Calu3 (cell line): ENCODE measurements at regions not wholly inside any gene's neighbourhood (a gene's known extent, or its start where the extent isn't known, plus 50 kb on each side); places are given as distances from the start of the nearest gene placed in this dataset.

Experiments used
- BruUV-seq: library from RNA; stranded (reverse); fragments of 400-500 nt; replicated peaks from 2 replicates; lab custom pipeline; 2021; lab: Mats Ljungman, UMichigan
- CTCF ChIA-PET: fragments of 300-600 bp; sonication (Branson Sonifier 250); formaldehyde crosslinking; loops from one replicate; lab custom pipeline; 2022; ENCODE audit warnings: antibody characterized with exemption; lab: Charles Lee
- DNase-seq: peaks from one replicate; pipeline ENCODE4 v3.0.0; 2022
- H3K27ac Mint-ChIP-seq: one replicate; pipeline ENCODE4 v1.8.0; 2022; ENCODE audit warnings: mixed read lengths; ENCODE audit not compliant: unreplicated experiment
- H3K27me3 Mint-ChIP-seq: one replicate; pipeline ENCODE4 v1.8.0; 2022; ENCODE audit warnings: mixed read lengths; ENCODE audit not compliant: unreplicated experiment
- H3K36me3 Mint-ChIP-seq: one replicate; pipeline ENCODE4 v1.8.0; 2022; ENCODE audit warnings: mild to moderate bottlenecking, moderate library complexity, mixed read lengths; ENCODE audit not compliant: insufficient read depth, unreplicated experiment
- H3K4me1 Mint-ChIP-seq: one replicate; pipeline ENCODE4 v1.8.0; 2022; ENCODE audit warnings: mild to moderate bottlenecking, low read depth, mixed read lengths; ENCODE audit not compliant: unreplicated experiment
- H3K4me3 Mint-ChIP-seq: one replicate; pipeline ENCODE4 v1.8.0; 2022; ENCODE audit warnings: mild to moderate bottlenecking, low read depth, moderate library complexity, mixed read lengths; ENCODE audit not compliant: unreplicated experiment
- H3K9me3 Mint-ChIP-seq: one replicate; pipeline ENCODE4 v1.8.0; 2022; ENCODE audit warnings: low read depth, mixed read lengths; ENCODE audit not compliant: unreplicated experiment
- CTCF ChIP-seq: fragments of 200-600 bp; IDR thresholded peaks from one replicate; pipeline ENCODE4 v1.8.0; 2022; ENCODE audit warnings: antibody characterized with exemption; ENCODE audit not compliant: unreplicated experiment
- intact Hi-C: fragments of 100-400 bp; cut with micrococcal nuclease; formaldehyde crosslinking; loops from one replicate; pipeline ENCODE4 v1.10.0; 2022; ENCODE audit not compliant: unreplicated experiment

GRCh38 chrX:112368371-112368770, 285.8 kb upstream of the TRPC5 start:
- Mint-ChIP-seq H3K36me3 (no peaks in the 10 kb centered on the region), H3K4me3 (no peak overlapping the region), H3K4me1 (no peaks in the 10 kb centered on the region), H3K9me3 (peaks cover 20% of the 10 kb centered on the region), H3K27me3 (no peaks in the 10 kb centered on the region), H3K27ac (no peak overlapping the region)
- TF ChIP-seq CTCF, result no peak
- CTCF ChIA-PET, result no interaction called here
- DNase-seq, result no peak
- no TSS peak for BruUV-seq
- intact Hi-C loops, result no loop called here

GRCh38 chrX:112367065-112367464, 284.5 kb upstream of the TRPC5 start:
- no peaks in the 10 kb centered on the region for H3K4me1 Mint-ChIP-seq
- no peaks in the 10 kb centered on the region for H3K27me3 Mint-ChIP-seq
- intact Hi-C loops, result no loop called here
- no peak for DNase-seq
- H3K9me3 Mint-ChIP-seq, result peaks cover 16% of the 10 kb centered on the region
- H3K27ac Mint-ChIP-seq, result no peak overlapping the region
- BruUV-seq, result no TSS peak
- CTCF ChIA-PET, result no interaction called here
- no peak overlapping the region for H3K4me3 Mint-ChIP-seq
- TF ChIP-seq CTCF, result no peak
- H3K36me3 Mint-ChIP-seq, result no peaks in the 10 kb centered on the region

- DNase-seq, result no peak
- H3K4me3 Mint-ChIP-seq, result no peak overlapping the region
- CTCF ChIA-PET, result no interaction called here
- intact Hi-C loops, result no loop called here
- H3K36me3 Mint-ChIP-seq, result no peaks in the 10 kb centered on the region
- no peaks in the 10 kb centered on the region for H3K4me1 Mint-ChIP-seq
- H3K9me3 Mint-ChIP-seq, result peaks cover 19% of the 10 kb centered on the region
- BruUV-seq, result no TSS peak
- no peak for TF ChIP-seq CTCF
- no peak overlapping the region for H3K27ac Mint-ChIP-seq
- no peaks in the 10 kb centered on the region for H3K27me3 Mint-ChIP-seq
Measured at GRCh38 chrX:112359906-112360305, 277.3 kb upstream of the TRPC5 start.

GRCh38 chrX:112355931-112356330, 273.4 kb upstream of the TRPC5 start:
- H3K27me3 Mint-ChIP-seq, result no peaks in the 10 kb centered on the region
- intact Hi-C loops, result no loop called here
- no TSS peak for BruUV-seq
- CTCF ChIA-PET, result no interaction called here
- peaks cover 12% of the 10 kb centered on the region for H3K9me3 Mint-ChIP-seq
- no peaks in the 10 kb centered on the region for H3K36me3 Mint-ChIP-seq
- TF ChIP-seq CTCF, result no peak
- no peak for DNase-seq
- no peak overlapping the region for H3K4me3 Mint-ChIP-seq
- H3K27ac Mint-ChIP-seq, result no peak overlapping the region
- H3K4me1 Mint-ChIP-seq, result no peaks in the 10 kb centered on the region

- Mint-ChIP-seq H3K27me3 (no peaks in the 10 kb centered on the region), H3K4me1 (no peaks in the 10 kb centered on the region), H3K36me3 (no peaks in the 10 kb centered on the region), H3K4me3 (no peak overlapping the region), H3K9me3 (peaks cover 7% of the 10 kb centered on the region), H3K27ac (no peak overlapping the region)
- TF ChIP-seq CTCF, result no peak
- DNase-seq, result no peak
- no TSS peak for BruUV-seq
- intact Hi-C loops, result no loop called here
- CTCF ChIA-PET, result no interaction called here
Measured at GRCh38 chrX:112341598-112341997, 259.0 kb upstream of the TRPC5 start.
